HG03460 (cell line): ENCODE measurements at regions not wholly inside any gene's neighbourhood (a gene's known extent, or its start where the extent isn't known, plus 50 kb on each side); places are given as distances from the start of the nearest gene placed in this dataset.

Source experiments
- ATAC-seq: cut with Tn5 transposase; IDR thresholded peaks from one replicate; pipeline ENCODE4 v1.9.1; 2021; ENCODE audit not compliant: unreplicated experiment

DNA sequence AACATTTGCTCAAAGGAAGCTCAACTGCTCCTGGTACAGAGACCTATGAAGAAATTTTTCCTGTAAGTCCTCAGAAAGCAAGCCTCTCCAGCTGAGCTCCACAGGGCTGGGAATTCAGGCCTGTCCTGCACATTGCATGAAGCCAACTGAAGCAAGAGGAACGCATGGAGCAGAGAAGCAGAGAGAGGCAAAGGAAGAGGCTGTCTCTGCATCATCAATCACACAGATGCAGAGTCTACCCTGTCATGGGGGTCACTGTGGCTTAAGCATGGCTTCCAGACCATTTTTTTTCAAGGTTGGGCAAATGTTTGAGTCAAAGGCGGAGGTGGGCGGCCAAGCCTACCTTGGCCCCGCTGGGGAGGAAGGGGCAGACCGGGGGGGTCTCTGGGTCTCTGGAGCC, 110.3 kb upstream of the MSX1 start:
- ATAC-seq = no peak

DNA sequence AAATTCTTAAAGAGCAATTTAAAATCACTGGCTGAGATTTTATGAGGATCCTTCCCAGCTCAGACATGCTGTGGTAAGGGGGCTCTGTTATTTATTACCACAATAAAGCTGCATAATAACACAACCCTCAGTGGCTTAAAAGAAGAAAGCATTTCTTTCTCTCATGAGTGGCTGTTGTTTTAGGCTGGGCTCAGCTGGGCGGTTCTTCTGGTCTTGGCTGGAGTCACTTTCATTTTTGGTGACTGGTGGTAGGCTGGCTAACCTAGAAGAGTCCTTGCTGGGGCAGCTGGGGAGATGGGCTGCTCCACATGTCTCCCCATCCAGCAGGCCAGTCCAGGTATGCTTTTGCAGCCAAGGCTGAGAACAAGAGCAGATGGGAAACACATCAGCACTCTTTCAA, 113.0 kb upstream of the MSX1 start:
- no peak for ATAC-seq

GRCh38 chr4:4740071-4740470, 119.4 kb upstream of the MSX1 start:
- no peak for ATAC-seq

- no peak for ATAC-seq
Observed at GRCh38 chr4:4735870-4736269, 123.6 kb upstream of the MSX1 start.

DNA sequence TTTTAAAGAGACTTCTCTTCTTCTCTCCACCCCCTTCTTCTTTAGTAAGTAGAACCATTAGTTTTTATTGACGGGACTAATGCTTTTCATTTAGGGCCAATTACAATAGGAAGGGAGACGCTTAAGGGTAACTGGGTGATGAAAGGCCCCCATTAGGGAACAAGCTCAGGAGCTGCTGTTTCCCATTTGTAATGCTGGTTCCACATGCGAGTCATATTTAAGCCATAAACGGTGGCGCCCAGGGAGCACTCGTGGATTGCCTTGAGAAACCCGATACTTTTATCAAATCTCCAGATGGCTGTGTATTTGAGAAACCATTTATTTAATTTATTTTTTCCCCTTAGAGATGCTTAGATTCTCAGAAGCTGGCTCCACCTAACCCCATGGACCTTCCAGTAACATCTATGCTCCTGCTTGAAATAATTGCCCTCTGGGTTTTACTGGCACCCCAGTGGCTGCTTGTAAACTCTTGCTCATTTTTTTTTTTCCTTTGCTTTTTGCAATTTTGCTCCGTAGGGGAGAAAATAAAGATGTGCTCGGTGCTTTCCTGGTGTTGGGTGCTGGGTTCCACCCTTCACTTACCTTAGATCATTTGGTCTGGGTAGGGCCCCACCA, 124.2 kb upstream of the MSX1 start:
- no peak for ATAC-seq

DNA sequence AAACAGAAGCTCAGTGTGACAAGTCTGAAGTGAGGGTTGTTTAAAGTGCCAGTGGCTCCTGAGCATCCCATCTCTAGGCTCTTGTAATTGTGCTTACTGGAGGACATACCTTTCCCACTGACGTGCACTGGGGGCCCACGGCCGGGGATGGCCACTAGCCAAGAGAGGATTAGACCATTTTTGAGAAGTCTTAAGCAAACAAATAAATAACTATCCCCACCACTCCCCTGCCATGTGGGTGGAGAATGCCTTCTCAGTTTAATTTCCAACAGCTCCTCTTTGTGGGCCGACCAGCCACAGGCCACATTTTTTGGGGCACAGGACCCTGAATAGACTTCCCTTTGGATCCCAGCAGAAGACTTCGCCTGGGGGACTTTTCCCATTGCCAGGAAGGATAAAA, 125.0 kb upstream of the MSX1 start:
- ATAC-seq = no peak

DNA sequence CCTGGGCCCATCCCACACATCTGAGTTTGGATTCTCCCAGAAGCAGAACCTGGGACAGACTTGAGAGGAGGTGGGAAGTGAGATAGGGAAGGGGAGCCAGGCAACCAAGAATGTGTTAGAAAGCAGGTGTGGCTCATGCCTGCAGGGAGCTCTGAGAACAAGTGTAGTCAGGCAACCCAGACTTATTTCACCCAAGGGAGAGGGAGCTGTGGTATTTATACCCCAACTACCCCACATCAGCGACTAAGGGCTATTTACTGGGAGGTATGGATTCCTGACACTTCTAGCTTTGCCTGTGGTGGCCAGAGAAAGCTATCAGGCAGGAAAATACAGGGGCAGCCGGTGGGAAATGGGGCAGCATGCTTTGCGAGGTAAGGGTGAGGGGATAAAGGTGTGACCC, 125.8 kb upstream of the MSX1 start:
- no peak for ATAC-seq

DNA sequence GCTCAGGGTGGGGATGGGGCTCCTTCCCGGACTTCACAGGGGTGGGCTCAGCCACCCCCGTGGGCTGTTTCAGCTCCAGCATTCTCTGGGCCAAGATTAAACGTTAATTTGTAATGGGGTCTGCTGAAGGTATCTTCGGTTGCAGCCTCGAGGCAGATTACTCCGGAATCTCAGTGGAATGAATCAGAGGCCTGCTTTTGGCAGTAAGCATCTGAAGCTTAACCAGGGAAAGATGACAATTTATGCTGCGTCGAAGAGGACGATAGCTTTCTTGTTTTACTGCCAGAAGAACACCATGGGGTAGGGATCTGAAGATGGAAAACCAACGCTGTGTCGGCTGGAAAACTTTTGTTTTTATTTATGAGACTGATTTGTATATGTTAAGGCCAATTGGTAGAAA, 129.2 kb upstream of the MSX1 start:
- ATAC-seq = no peak

- no peak for ATAC-seq
Observed at GRCh38 chr4:4729206-4729605, 130.3 kb upstream of the MSX1 start.

DNA sequence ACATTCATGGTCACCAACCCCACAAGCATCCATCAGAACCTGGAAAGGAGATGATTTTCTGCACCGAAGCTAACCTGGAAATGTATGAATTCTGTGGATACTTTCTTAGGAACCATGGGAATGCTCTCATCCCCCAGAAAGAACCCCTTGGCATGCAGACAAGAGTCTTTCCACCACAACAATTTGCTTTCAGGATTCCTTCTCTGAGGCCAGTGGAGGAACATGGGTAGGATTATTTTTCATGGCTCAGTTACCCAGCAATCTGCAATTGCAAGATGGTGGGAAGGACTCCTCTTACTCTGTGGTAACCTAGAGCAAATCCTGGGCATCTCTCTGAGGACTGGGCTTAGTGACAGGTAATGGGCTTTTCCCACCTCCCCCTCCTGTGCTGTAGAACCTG, 131.9 kb upstream of the MSX1 start:
- ATAC-seq = no peak

GRCh38 chr4:4726051-4726450, 133.4 kb upstream of the MSX1 start:
- no peak for ATAC-seq

GRCh38 chr4:4724321-4724720, 135.1 kb upstream of the MSX1 start:
- ATAC-seq = no peak

DNA sequence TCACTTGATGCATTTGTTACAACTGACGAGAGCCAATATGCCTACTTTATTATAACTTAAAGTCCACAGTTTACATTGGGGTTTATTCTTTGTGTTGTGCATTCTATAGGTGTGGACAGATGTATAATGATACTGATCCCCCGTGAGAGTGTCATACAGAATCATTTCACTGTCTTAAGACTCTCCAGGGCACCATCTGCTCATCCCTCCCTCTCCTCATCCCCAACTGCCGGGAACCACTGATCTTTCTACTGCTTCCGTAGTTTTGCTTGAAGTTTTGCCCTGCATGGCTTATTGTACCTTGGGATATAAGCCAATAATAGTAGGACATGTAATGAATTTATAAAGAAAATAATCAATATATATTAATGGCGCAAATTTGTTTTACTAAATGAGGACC, 137.8 kb upstream of the MSX1 start:
- no peak for ATAC-seq

GRCh38 chr4:4720646-4721045, 138.8 kb upstream of the MSX1 start:
- no peak for ATAC-seq

GRCh38 chr4:4719436-4719835, 140.0 kb upstream of the MSX1 start:
- no peak for ATAC-seq

GRCh38 chr4:4717692-4718091, 141.8 kb upstream of the MSX1 start:
- ATAC-seq = no peak

DNA sequence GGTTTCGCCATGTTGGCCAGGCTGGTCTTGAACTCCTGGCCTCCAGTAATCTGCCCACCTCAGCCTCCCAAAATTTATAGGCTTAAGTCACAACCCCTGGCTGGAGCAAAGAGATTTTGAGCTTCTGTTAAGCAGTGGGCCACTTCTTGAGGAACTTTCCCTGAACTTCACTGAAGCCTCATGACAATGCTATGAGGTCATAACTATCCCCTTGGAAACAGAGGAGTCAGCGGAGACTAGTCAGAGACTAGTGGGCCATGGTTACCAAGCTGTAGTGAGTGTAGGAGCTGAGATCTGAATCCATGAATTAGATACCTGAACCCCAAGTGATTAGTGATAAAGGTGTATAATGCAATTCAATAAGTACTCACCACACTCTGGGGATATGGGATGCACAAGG, 145.1 kb upstream of the MSX1 start:
- no peak for ATAC-seq

DNA sequence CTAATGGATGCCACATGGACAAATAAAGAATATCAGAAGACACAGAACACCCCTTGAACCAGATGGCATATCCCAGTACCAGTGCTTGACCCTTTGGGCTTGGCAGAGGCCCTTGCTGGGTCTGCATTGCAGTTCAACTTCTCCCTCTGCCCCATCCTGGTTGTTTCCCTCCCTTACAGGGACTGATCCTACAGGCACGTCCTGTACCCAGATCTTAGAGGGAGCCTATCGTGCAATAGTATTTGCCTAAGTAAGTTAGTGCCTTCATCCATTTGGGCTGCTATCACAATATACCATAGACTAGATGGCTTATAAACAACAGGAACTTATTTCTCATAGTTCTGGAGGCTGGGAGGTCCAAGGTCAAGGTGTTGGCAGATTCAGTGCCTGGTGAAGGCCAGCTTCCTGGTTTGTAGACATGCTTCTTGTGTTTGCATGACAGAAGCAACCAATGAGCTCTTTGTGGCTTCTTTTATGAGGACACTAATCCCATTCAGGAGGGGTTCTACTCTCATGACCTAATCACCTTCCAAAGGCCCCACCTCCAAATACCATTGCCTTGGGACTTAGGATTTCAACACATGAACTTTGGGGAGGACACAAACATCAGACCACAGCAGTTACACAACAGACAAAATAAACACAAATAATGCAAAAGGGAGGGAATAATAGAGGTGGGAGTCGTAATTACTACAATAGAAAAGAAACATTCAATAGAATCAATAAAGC, 146.5 kb upstream of the MSX1 start:
- no peak for ATAC-seq

- ATAC-seq = no peak
Observed at GRCh38 chr4:4711902-4712301, 147.6 kb upstream of the MSX1 start.

- no peak for ATAC-seq
Observed at GRCh38 chr4:4709736-4710135, 149.7 kb upstream of the MSX1 start.

DNA sequence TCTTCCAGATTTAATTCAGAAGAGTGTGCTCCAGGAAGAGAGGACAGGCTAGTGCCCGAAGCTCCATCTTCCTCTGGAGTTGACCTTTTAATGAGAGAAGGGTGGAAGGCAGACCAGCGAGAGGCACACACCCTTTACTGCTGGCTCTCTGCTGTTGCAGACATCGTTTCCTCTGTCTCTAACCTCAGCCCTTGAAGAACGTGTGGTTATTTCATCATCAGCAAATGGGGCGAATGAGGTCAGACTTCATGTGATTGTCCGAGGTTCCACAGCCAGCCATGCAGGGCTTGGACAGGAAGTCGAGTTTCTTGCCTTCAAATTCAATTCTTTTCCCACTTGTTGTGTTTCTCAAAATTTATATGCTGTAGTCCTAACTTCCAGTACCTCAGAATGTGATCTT, 155.2 kb upstream of the MSX1 start:
- no peak for ATAC-seq

- no peak for ATAC-seq
Observed at GRCh38 chr4:4697584-4697983, 155.7 kb upstream of the STX18 start.

- ATAC-seq = no peak
Observed at GRCh38 chr4:4696530-4696929, 154.7 kb upstream of the STX18 start.
